NCI-H1105 treated with DMSO at 0.1 percent for 48 hours (cell line): ENCODE measurements at regions not wholly inside any gene's neighbourhood (a gene's known extent, or its start where the extent isn't known, plus 50 kb on each side); places are given as distances from the start of the nearest gene placed in this dataset.

Experiments
- DNase-seq: peaks from one replicate; lab custom pipeline; 2025; lab: John Stamatoyannopoulos, UW

DNA sequence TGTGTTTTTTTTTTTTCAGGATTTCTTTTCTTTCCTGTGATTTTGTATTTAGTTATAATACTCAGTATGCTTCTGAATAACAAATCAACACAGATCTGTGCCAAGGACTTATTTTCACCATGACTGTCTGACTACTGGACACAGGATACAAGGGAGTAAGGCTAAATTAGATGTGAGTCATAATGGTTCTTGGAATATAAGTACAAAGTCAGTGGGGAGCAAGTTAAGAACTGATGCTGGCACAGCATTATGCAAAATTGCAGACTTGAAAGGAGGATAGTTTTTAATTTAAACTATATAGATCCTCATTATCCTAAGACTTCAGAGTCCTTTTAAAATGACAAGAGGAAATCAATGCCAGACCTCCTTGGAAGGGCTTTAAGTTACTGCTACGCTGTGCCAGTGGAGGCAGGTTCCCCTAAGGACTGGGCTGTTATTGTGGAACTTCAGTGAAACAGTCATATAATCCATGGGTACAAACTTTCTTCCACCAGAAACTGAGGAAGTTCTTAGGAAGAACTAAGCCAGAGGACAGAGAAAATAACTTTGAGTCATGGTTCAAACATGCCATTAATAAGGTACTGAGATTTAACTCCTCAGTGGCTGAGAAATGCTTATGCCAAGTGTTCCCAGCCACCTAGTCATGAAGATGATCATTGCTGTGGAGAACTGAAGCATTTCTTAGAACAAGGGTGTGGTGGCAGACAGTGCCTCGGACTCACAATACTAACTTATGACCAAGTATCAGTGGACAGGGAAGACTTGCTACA, 531.2 kb downstream of the HTR7 start:
- DNase-seq = no peak

DNA sequence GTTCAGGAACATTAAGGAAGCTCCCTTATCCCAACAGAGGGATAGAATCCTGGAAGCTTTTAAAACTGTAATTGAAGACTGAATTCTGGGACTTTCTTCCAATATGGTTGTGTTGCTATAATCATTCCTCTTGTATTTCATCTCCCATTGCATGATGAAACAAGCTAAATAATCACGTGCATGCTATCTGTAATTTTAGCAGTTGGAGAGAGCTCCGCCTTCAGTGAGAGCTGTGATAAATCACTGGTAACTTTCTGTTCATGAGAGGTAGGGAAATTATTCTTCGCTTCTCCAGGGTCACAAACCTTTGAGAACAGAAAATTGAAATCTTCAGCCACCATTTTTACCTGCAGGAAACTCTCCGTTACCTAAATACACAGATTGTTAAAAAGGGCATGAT, 530.2 kb downstream of the HTR7 start:
- no peak for DNase-seq

DNA sequence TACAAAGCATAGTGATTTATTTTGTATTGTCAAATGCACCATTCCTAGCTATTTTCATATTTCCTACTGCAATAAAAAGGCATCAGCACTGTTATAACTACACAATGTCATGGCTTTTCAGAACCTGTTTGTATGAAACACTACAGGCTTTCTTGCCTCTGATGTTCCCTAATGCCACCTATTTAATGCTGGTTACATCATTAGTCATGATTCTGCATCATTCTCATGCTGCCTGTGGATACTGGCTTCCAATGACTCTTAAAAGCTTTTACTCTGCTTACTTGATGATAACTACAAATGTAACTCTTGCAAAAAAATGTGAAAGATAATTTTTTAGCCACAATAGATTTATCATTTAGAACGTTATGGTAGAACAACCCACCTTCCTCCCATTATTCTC, 529.4 kb downstream of the HTR7 start:
- no peak for DNase-seq

DNA sequence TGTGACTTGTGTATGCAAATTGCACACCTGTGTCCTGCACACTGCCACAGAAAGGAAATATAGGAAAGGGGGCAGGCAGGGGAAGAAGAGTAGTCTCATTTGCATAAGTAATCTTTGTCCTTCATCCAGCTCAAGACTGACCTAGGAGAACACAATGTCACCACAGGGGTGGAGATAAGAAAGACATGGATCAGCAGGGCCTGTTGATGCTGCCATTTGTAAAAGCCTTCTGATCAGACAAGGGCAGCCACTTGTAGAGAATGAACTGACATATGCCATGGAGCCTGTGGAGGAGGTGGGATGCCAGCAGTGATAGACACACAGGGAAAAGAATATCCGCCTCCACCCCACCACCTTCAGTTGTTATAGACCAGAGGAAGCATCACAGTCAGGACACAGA, 528.9 kb downstream of the HTR7 start:
- no peak for DNase-seq

DNA sequence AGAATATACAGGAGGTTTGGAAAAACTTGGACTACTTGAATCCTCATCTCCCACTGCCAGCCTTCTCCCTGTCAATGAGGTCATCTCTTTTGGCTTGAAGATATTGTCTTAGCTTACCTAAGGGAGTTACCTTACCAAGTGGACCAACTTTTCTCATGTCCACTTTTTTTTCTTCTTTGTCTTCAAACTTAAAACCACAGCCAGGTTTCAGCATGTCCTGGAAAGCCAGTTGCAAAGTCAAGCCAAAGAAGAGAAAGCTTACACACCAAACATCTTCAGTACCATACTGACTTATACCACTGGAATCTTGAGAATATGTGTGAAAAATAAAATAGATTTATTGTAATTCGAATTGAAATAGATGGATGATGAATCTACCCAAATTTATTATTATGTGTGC, 520.5 kb downstream of the HTR7 start:
- no peak for DNase-seq

DNA sequence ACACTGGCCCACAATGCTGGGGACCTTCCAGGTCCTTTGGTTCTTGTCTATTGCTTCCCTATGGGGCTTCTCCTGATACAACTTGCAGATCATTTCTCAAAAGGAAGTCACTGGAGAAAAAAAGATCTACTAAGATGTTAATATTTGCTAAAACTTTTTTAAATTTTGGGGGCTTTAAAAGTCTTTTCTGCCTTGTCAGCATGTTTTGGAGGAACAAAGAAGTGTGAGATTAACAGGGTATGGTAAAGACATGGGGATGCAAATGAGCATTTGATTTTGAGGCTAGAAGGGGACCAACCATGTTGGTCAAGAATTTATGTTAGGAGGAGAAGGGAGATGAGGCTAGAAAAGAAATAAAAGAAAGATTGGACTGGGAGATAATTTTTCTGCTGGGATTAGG, 515.4 kb downstream of the HTR7 start:
- no peak for DNase-seq

DNA sequence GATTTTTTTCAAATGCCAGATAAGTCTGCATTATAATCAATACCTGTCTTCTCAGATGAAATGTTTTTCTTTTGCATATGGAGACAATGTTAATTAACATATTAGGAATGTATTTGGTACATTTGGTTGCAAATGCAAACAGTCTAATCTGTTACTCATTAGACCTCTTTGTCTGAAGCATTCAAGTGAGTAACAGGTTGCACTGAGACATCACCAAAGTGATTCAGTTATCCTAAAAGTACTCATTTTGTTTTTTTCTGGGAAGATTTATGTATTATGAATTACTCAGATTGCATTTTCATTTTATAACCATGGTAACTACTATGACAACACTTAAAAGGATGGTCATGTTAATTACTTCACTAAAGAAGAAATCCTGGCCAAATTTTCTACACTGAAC, 513.6 kb downstream of the HTR7 start:
- DNase-seq = no peak

DNA sequence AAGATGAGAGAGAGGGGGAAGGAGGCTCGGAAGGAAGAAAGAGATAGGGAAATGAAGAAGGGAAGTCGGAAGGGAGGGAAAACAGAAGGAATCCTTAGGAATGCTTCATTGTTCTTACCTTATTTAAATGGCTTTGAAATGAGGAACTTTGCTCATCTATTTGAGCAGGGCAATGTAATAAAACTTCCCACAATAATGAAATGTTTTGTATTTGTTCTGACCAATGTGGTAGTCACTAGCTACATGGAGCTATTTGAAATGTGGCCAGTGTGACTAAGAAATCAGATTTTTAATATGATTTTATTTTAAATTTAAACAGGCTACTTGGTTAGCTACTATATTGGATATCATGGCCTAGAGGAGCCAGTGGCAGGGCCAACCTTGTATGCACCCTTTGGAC, 510.6 kb downstream of the HTR7 start:
- DNase-seq = no peak

DNA sequence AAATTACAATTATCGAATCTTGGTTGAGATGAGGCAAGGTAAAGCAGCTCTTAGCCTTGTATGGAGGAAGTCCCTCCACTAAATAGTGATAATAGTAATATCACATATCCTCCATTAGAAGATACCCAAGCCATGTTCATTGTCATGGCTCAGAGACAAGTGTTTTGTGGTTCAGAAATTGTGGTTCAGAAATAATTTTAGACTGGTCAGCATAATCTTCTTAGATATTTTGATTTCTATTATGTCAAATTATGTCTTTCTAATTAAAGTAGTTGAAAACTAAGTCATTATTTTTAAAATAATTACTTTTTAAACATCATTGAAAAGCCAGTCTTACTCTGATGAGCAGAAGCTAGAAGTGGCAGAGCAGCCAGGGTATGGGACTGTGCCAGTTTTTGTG, 507.7 kb downstream of the HTR7 start:
- DNase-seq = no peak

DNA sequence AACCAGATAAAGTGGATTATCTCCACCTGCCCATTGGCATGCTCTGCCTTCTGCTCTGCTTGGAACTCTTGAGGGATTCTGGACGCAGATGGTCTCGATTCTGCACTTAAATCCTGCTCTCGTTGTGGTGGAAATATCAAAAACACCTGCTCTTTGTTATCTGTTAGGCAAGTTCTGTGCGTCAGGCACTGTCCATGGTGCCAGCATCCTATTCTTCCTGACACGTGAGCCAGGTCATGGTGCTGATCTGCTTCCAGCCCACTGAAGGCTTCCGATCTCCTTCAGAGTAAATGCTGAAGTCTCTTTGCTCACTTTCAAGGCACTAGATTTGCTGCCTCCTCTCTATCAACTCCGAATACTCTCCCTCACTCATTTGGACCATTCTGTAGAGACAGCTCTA, 505.6 kb downstream of the HTR7 start:
- no peak for DNase-seq

DNA sequence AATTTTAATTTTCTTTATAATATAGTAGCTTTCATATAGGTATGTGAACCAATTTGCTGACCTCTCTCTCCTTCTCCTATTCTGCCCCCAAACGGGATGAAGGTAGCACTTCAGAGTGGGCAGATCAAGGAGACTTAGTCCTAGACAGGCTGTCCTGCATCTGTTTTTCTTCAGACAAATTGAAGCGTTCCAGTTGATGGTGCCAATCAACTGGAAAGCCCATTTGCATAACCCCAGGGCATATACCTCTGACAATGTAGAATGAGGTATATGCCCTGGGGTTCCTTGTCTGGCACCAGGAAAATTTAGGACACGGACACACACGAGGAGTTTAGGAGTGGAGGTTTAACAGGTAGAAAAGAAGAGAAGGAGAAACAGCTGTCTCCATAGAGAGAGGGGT, 502.9 kb downstream of the HTR7 start:
- no peak for DNase-seq

DNA sequence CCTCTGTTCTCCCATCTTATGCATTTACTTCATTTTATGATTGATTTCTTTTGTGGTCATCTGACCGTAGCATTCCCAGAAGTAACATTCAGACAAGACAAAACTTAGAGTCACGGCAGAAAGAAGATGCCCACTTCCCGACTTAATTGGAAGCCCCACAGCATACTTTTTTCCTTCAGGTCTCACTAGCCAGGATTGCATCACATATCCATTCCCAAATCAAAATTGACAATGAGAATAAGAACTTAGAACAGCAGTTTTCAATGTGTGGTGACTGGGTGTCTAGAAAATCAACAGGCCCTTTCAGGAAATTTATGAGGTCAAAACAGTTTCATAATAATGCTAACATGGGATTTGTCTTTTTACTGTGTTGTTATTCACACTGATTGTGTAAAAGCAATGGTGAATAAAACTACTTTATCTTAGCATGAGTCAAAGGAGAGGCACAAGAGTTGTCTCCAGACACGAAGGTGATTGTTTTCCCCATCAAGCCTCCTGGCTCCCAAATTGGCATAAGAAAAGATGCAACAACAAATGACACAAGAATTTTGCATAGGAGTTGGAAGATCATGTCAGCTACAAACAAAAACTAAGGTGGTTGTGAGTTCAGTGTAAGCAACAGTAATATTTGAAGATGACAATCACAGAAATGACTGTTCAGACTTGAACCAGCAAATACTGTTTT, 493.9 kb downstream of the HTR7 start:
- DNase-seq = no peak

DNA sequence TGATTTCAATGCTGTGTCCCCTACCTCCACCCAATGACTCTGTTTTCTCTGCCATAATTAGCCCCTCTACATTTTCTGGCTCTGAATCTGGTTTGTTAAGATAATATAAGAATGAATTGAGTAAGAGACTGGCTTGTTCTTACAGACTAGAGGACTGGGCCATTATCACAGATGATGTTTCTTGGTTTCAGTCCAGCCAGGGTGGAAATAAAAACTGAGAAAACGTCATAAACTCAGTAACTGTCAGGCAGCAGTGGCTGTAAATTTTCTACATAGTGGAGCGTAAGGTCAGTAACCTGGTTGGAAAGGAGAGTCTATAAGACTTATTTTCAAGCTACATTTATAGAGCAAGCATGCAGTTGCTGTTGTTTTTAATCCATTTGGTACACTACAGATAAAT, 485.4 kb downstream of the HTR7 start:
- DNase-seq = no peak

DNA sequence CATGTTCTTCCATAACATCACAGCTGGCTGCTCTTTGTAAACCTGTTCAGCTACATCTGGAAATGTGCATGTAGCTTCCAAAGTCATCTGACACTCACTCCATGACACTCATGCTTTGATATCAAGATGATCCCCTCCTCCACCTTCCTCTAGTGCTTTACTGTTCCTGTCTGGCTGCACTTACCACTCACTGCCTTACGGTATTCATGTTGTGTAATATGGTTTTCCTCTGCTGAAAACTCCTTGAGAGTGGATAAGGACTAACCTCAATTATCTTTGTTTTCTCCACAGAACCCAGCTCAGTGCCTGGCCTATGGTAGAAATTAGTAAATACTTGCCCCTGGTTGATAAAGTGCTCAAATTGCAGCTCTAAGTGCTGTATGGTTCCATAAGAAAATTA, 483.9 kb downstream of the HTR7 start:
- DNase-seq = no peak

DNA sequence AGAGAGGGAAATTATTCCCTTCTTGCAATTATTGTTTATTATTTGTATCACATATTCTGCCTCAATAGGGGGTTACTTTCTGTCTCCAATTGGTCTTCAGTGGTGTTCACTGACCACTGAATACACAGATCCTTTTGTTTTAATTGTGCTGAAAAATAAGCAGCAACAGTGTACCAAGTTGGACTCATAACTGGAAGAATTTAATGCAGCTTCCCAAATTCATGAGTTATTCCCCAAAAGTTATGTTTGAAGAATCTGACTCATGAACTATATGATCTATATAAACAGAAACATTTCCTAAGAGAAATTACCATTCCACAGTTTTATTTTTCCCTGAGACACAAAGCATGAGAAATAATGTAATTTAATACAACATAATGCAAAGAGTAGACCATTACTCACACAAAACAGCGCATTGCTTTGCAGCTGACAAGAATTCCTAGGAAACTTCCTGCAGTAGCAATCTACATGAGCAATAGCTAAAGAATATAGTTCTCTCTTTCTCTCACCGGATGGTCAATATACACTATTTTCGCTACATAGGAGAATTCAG, 479.2 kb downstream of the HTR7 start:
- no peak for DNase-seq

DNA sequence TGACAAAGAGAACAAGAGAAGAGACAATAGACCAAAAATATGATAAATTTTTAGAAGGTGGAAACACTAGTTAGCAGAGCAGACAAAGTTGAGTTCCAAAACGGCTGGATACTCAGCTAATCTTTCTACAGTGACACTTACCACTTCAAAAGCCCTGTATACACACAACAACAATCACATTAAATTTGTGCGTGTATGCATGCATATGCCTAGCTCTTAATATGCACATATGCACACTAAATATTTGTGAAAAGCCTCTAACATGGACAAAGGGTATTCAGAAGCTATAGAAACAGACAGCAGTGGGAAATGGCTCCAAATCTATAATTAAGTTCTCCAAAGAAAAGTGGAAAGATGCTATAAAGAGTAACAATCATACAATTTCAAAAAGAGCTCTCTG, 476.4 kb downstream of the HTR7 start:
- DNase-seq = no peak

DNA sequence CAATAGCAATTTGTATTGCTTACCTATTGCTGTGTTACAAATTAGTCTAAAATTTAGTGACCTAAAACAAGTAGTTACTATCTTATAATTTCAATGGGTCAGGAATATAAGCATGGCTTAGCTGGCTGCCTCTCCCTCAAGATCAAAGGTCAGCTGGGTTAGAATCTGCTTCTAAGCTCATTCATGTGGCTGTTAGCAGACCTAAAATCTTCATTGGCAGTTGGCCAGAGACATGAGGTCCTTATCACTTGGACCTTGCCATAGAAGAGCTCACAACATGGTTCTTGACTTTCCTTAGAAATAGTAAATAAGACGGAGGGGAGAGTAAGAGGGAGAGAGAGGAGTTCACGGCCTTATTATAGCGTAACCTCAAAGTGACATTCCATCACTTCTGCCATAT, 468.0 kb downstream of the HTR7 start:
- no peak for DNase-seq

DNA sequence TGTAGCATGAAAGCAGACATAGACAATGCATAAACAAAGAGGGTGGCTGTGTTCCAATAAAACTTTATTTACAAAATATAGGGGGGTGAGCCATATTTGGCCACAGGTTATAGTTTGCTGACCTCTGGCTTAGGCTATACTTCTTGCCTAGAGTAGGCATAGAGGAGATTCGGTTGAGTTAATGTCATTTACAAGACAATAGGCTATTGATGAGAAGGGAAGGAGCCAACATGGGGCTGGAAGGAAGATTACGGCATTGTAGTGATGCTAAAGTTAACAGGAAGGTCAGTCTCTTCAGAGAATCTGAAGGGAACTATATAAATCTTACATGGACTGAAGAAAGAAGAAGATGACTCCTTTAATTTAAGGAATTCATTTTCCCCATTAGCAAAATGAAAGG, 463.5 kb downstream of the HTR7 start:
- no peak for DNase-seq

DNA sequence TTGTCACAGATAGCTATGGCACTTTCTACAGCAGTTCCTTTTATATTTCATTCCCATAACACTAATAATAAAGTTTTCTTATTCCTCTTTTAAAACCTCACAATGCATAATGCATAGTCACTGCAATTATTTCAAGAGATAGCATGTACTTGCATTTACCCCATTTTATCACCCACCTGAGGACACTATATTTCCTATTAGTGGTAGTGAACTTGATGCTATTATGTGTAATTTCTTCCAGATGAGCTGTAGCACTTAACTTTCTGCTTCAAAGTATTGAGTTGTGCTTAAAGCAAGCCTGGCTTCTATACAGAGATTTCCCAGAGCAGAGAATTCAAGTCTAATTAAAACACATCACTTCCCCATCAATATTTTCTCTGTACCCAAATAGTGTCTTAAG, 461.1 kb downstream of the HTR7 start:
- no peak for DNase-seq

DNA sequence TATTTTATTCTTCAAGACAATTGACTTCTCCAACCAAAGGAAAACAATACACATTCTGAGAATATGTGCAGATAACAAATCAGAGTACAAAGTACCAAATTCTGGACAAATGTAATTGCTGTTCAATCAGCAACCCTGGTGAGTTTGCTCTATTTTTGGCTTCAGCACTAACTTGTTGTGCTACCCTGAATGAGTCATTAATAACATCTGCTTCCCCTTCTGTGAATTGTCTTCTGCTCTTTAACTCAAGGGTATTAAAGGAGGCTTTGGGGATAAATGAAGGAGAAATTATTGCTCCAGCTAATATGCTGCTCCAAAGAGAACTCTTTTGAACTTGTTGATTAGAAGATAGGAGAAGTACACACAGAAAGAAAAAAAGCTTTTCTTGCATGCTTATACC, 459.3 kb downstream of the HTR7 start:
- DNase-seq = peak; percentile 32

DNA sequence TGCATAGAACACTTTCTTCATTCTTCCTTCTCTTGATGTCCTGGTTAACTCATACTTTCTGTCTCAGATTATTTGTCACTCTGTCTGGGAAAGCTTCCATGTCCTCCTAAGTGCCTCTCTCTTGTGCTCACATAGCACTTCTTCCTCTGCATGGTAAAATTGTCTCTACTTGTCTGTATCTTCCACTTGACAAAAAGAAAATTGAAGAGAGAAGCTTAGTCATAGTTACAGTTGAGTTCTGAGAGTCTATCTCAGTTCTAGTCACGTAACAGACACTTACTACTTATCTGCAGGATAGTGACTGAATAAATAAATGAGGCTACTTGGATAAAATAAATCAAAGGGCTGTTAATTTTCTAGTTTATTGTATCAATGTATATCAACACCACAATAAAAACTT, 458.1 kb downstream of the HTR7 start:
- DNase-seq = no peak

DNA sequence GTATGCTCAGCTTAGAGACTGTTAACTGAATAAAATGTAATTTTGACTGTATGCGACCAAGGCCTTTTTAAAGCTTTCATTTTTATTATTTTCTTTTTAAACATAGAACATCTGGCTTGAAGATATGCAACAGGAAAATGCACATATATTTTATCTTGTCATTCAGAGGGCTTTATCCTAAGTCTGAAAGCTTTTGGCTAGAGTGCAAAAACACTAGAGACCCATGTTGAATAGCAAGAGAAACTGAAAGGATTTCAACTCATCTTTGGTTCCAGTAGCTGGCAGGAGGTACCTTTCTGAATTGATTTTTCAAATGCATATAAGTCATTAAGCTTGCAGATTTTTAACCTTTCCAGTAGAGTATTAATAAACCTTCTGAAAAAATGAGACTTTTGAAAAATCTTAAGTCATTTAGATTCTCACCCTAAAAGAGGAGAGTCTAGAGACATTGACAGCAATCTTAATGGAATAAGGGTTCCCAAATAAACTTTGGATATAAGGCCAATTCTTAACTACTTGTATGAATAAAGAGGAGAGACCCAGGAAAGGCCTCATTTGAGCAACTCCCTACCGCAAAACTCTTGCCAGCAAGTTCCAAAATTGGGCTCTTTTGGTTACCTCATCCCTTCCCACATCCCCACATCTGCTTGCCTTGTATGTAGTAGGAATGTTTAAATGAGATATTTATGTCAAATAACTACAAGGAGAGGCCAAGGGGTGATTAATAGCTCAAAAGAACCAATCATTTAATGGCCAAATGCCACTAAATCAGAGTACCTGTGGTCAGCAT, 454.4 kb downstream of the HTR7 start:
- DNase-seq = no peak

DNA sequence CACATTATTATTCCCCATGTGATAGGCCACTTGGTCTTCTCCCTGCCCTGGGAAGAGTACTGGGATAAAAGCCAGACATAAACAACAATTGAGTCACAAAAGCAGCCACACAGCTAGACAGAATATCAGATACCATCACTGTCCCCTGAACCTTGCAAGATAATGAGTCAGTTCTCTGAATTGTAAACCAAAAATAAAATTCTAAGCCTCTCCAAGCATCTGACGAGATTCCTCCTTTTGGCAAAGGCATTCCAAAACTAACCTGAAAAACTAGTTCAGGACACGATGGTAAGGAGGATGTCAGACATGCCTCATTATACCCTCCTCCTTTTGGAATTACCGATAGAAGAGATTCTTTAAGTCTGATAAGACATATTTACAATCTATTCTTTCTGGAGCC, 450.7 kb downstream of the HTR7 start:
- DNase-seq = no peak
